Gastrocnemius medialis (tissue), 4 donors: ENCODE measurements at regions not wholly inside any gene's neighbourhood (a gene's known extent, or its start where the extent isn't known, plus 50 kb on each side); places are given as distances from the start of the nearest gene placed in this dataset.

Experiments
- ATAC-seq, 2 donors: fragments of 150-250 bp; one replicate each; pipeline ENCODE4 v1.9.1; 2016
- DNase-seq, 2 donors: peaks; one replicate each; pipeline ENCODE4 v3.0.0-alpha.2; 2019
- H3K27ac ChIP-seq, 4 donors: fragments of 200-600 bp; sonication (generic); 1 replicate in 1 of 4; 2 replicates in 3 of 4; pipeline ENCODE4 v1.5.1; 2016 to 2018; ENCODE audit warnings: mild to moderate bottlenecking in 2 of 4, moderate library complexity in 1 of 4
- H3K27me3 ChIP-seq, 3 donors: fragments of 200-600 bp; sonication (generic) in 2 of 3; 1 replicate in 1 of 3; 2 replicates in 2 of 3; pipeline versions ENCODE4 v1.5.1 to v1.6.0; 2016 to 2019; ENCODE audit warnings: mild to moderate bottlenecking in 1 of 3, moderate library complexity in 1 of 3
- H3K36me3 ChIP-seq, 2 donors: fragments of 200-600 bp; sonication (generic) in 1 of 2; one replicate each; pipeline ENCODE4 v1.5.1; 2017 to 2018
- H3K4me1 ChIP-seq, 2 donors: fragments of 200-600 bp; sonication (generic) in 1 of 2; one replicate each; pipeline ENCODE4 v1.5.1; 2016 to 2017; ENCODE audit warnings: mild to moderate bottlenecking in 2 of 2
- H3K4me3 ChIP-seq, 4 donors: fragments of 200-600 bp; sonication (generic) in 3 of 4; 1 replicate in 1 of 4; 2 replicates in 3 of 4; pipeline ENCODE4 v1.5.1; 2016 to 2019; ENCODE audit warnings: mild to moderate bottlenecking in 2 of 4
- H3K9me3 ChIP-seq, 3 donors: fragments of 200-600 bp; sonication (generic) in 2 of 3; 1 replicate in 1 of 3; 2 replicates in 2 of 3; pipeline ENCODE4 v1.5.1; 2016 to 2019
- POLR2A ChIP-seq, 2 donors: fragments of 450-650 bp; IDR thresholded peaks; one replicate each; pipeline ENCODE4 v1.6.1; 2017; ENCODE audit warnings: antibody characterized with exemption in 2 of 2, mild to moderate bottlenecking in 2 of 2, moderate library complexity in 2 of 2
- in situ Hi-C, 4 donors: fragments of 200-750 bp; cut with MboI; loops; one replicate each; pipeline versions ENCODE4 v1.15.0 to v1.8.0; 2017; ENCODE audit warnings: low sequenced_read_pairs in 4 of 4
- intact Hi-C: fragments of 100-400 bp; cut with DNase I; formaldehyde crosslinking; loops from one replicate; pipeline ENCODE4 v1.15.1; 2023; ENCODE audit warnings: low total_unique reads
- TF ChIP-seq, protein P1 (sequence below), 5 experiments: fragments of 450-650 bp in 3 of 5; fragments of 200-600 bp in 2 of 5; sonication (generic) in 2 of 5; IDR thresholded peaks in 4 of 5; conservative IDR thresholded peaks in 1 of 5; 1 replicate in 4 of 5; 2 replicates in 1 of 5; pipeline ENCODE4 v1.5.1; 2016 to 2019; ENCODE audit warnings: antibody characterized with exemption in 5 of 5, mild to moderate bottlenecking in 3 of 5, moderate library complexity in 3 of 5

DNA sequence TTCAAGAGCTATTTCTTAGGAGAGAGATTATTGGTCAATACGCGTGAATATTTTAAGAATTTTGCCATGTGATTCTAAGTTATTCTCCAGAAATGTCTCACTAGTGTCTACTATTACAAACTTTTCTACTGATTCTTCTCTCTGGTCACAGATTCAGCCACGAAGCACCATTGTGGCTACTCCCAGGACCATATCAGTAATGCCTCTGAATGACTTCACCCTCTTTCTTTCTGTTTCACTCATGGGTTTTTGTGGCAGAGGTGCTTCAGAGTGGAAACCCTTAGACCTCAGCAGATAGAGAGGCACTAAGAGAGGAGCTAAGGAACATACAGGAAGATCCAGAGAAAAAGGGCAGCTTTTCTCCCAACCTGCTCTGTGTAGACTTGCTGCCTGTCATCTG lies 211.3 kb downstream of the CBLN4 start:
- no peak for TF ChIP-seq POLR2A (IDR thresholded peaks at IDR 0.05)
- TF ChIP-seq, protein P1, sequence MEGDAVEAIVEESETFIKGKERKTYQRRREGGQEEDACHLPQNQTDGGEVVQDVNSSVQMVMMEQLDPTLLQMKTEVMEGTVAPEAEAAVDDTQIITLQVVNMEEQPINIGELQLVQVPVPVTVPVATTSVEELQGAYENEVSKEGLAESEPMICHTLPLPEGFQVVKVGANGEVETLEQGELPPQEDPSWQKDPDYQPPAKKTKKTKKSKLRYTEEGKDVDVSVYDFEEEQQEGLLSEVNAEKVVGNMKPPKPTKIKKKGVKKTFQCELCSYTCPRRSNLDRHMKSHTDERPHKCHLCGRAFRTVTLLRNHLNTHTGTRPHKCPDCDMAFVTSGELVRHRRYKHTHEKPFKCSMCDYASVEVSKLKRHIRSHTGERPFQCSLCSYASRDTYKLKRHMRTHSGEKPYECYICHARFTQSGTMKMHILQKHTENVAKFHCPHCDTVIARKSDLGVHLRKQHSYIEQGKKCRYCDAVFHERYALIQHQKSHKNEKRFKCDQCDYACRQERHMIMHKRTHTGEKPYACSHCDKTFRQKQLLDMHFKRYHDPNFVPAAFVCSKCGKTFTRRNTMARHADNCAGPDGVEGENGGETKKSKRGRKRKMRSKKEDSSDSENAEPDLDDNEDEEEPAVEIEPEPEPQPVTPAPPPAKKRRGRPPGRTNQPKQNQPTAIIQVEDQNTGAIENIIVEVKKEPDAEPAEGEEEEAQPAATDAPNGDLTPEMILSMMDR (IDR thresholded peaks at IDR 0.05 in 4 of 5, conservative IDR thresholded peaks at IDR 0.05 in 1 of 5): no peak
- no peaks in the 10 kb centered on the region for H3K36me3 ChIP-seq
- DNase-seq (no peak), ATAC-seq (no peak)
- H3K27me3 ChIP-seq: no peaks in the 10 kb centered on the region
- no peaks in the 10 kb centered on the region for H3K4me1 ChIP-seq
- intact Hi-C loops: no loop called here
- no peak overlapping the region for H3K27ac ChIP-seq
- no peaks in the 10 kb centered on the region for H3K9me3 ChIP-seq
- in situ Hi-C loops: no loop called here
- no peak overlapping the region for H3K4me3 ChIP-seq

DNA sequence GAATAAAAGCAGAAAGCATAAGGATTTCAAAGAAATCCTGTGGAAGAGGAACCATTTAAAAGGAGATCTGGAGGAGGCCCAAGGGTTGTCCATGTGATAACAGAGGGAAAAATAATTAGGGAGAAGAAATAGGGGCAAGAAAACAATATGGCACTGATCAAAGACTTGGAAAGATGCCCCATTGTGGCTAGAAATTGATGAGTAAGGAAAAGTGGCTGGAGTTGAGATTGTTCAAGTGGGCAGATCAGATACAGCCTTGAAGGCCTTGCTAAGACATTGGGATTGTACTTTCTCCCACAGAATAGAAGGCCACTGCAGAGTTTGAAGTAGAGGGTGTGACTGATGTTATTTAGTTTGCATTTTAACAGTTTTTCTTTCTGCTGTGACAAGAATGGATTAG lies 213.3 kb downstream of the CBLN4 start:
- no peaks in the 10 kb centered on the region for H3K4me1 ChIP-seq
- no peak overlapping the region for H3K27ac ChIP-seq
- intact Hi-C loops: no loop called here
- ATAC-seq (no peak), DNase-seq (no peak)
- no peak for TF ChIP-seq POLR2A (IDR thresholded peaks at IDR 0.05)
- TF ChIP-seq, protein P1 (IDR thresholded peaks at IDR 0.05 in 4 of 5, conservative IDR thresholded peaks at IDR 0.05 in 1 of 5): no peak
- no peaks in the 10 kb centered on the region for H3K27me3 ChIP-seq
- H3K9me3 ChIP-seq: no peaks in the 10 kb centered on the region
- H3K4me3 ChIP-seq: no peak overlapping the region
- H3K36me3 ChIP-seq: no peaks in the 10 kb centered on the region
- in situ Hi-C loops: no loop called here

DNA sequence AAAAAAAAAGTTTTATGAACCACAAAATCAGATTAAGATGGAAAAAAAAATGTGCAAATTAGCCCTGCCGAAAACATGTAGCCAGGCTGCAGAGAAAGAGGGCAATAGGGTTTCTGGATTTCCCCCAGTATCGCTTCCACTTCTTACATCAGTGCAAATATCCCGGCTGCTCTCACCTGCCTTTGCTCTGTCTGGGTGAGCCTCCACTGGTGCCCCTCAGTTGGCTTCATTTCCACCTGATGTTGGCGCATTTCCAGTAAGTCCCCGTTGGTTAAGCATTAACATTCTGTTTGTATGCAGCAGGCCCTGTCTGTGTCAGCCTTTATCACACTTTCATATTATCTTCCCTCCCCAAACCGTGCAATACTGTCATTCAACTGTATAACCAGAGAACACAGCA lies 215.1 kb downstream of the CBLN4 start:
- H3K36me3 ChIP-seq: no peaks in the 10 kb centered on the region
- ATAC-seq (no peak), DNase-seq (no peak)
- H3K27me3 ChIP-seq: no peaks in the 10 kb centered on the region
- no peak overlapping the region for H3K27ac ChIP-seq
- H3K4me1 ChIP-seq: no peaks in the 10 kb centered on the region
- H3K4me3 ChIP-seq: no peak overlapping the region
- intact Hi-C loops: no loop called here
- in situ Hi-C loops: no loop called here
- no peaks in the 10 kb centered on the region for H3K9me3 ChIP-seq
- TF ChIP-seq POLR2A (IDR thresholded peaks at IDR 0.05): no peak
- TF ChIP-seq, protein P1 (IDR thresholded peaks at IDR 0.05 in 4 of 5, conservative IDR thresholded peaks at IDR 0.05 in 1 of 5): no peak

- Histone ChIP-seq H3K9me3 (no peaks in the 10 kb centered on the region), H3K36me3 (no peaks in the 10 kb centered on the region), H3K4me1 (no peaks in the 10 kb centered on the region), H3K27me3 (no peaks in the 10 kb centered on the region), H3K27ac (no peak overlapping the region), H3K4me3 (no peak overlapping the region)
- ATAC-seq: no peak
- TF ChIP-seq, protein P1 (IDR thresholded peaks at IDR 0.05 in 4 of 5, conservative IDR thresholded peaks at IDR 0.05 in 1 of 5): no peak
- no peak for TF ChIP-seq POLR2A (IDR thresholded peaks at IDR 0.05)
- in situ Hi-C loops (no loop called here), intact Hi-C loops (no loop called here)
- no peak for DNase-seq
Observed at GRCh38 chr20:55784036-55784435, 221.3 kb downstream of the CBLN4 start.

GRCh38 chr20:55783381-55783780 lies 221.9 kb downstream of the CBLN4 start:
- DNase-seq (no peak), ATAC-seq (no peak)
- intact Hi-C loops (no loop called here), in situ Hi-C loops (no loop called here)
- H3K36me3 ChIP-seq: no peaks in the 10 kb centered on the region
- H3K27me3 ChIP-seq: no peaks in the 10 kb centered on the region
- no peaks in the 10 kb centered on the region for H3K9me3 ChIP-seq
- H3K4me1 ChIP-seq: no peaks in the 10 kb centered on the region
- H3K27ac ChIP-seq: no peak overlapping the region
- no peak overlapping the region for H3K4me3 ChIP-seq
- TF ChIP-seq POLR2A (IDR thresholded peaks at IDR 0.05): no peak
- TF ChIP-seq, protein P1 (IDR thresholded peaks at IDR 0.05 in 4 of 5, conservative IDR thresholded peaks at IDR 0.05 in 1 of 5): no peak
